GM20431 (cell line): ENCODE measurements at regions not wholly inside any gene's neighbourhood (a gene's known extent, or its start where the extent isn't known, plus 50 kb on each side); places are given as distances from the start of the nearest gene placed in this dataset.
"Not testable (repeated sequence)": the region's sequence is repeated elsewhere in the genome, so short reads cannot be mapped to it uniquely, and the experiment has no call there.

ENCODE experiments used
- in situ Hi-C: fragments of 300-500 bp; cut with MseI, MboI; formaldehyde crosslinking; loops from one replicate; pipeline ENCODE4 v1.15.0; 2020; ENCODE audit warnings: low sequenced_read_pairs; ENCODE audit not compliant: unreplicated experiment

GRCh38 chr13:76829572-76830327 lies 56.5 kb downstream of the KCTD12 start:
- in situ Hi-C loops = no loop called here

- in situ Hi-C loops = no loop called here
These were observed 57.9 kb downstream of the KCTD12 start for GRCh38 chr13:76828316-76828741.

- in situ Hi-C loops = no loop called here
These were observed 59.7 kb downstream of the KCTD12 start for GRCh38 chr13:76826527-76826926.

- in situ Hi-C loops = no loop called here
These were observed 60.8 kb downstream of the KCTD12 start for GRCh38 chr13:76825430-76825829.

- in situ Hi-C loops = no loop called here
These were observed 62.2 kb downstream of the KCTD12 start for GRCh38 chr13:76823969-76824368.

GRCh38 chr13:76822698-76823267 lies 63.4 kb downstream of the KCTD12 start:
- in situ Hi-C loops = no loop called here

GRCh38 chr13:76821222-76821621 lies 65.0 kb downstream of the KCTD12 start:
- in situ Hi-C loops = not testable (repeated sequence)

- in situ Hi-C loops = no loop called here
These were observed 65.4 kb downstream of the KCTD12 start for GRCh38 chr13:76820759-76821158.

- in situ Hi-C loops = no loop called here
These were observed 69.8 kb downstream of the KCTD12 start for GRCh38 chr13:76816394-76816793.

- in situ Hi-C loops = no loop called here
These were observed 70.9 kb downstream of the KCTD12 start for GRCh38 chr13:76815344-76815743.

GRCh38 chr13:76813891-76814290 lies 72.3 kb downstream of the KCTD12 start:
- in situ Hi-C loops = no loop called here

- in situ Hi-C loops = no loop called here
These were observed 73.1 kb downstream of the KCTD12 start for GRCh38 chr13:76813000-76813691.

- in situ Hi-C loops = no loop called here
These were observed 73.9 kb downstream of the KCTD12 start for GRCh38 chr13:76812206-76812897.

- in situ Hi-C loops = no loop called here
These were observed 76.8 kb downstream of the KCTD12 start for GRCh38 chr13:76809389-76809788.

GRCh38 chr13:76808927-76809326 lies 77.3 kb downstream of the KCTD12 start:
- in situ Hi-C loops = no loop called here

- in situ Hi-C loops = no loop called here
These were observed 81.4 kb downstream of the KCTD12 start for GRCh38 chr13:76804801-76805200.

- in situ Hi-C loops = no loop called here
These were observed 82.4 kb downstream of the KCTD12 start for GRCh38 chr13:76803831-76804230.

GRCh38 chr13:76800943-76801342 lies 85.3 kb downstream of the KCTD12 start:
- in situ Hi-C loops = no loop called here

- in situ Hi-C loops = no loop called here
These were observed 86.5 kb downstream of the KCTD12 start for GRCh38 chr13:76799696-76800095.

- in situ Hi-C loops = no loop called here
These were observed 88.2 kb downstream of the KCTD12 start for GRCh38 chr13:76798037-76798436.

GRCh38 chr13:76797361-76797760 lies 88.8 kb downstream of the KCTD12 start:
- in situ Hi-C loops = no loop called here
